ENCODE measurements at regions not wholly inside any gene's neighbourhood (a gene's known extent, or its start where the extent isn't known, plus 50 kb on each side); places are given as distances from the start of the nearest gene placed in this dataset.

DNA sequence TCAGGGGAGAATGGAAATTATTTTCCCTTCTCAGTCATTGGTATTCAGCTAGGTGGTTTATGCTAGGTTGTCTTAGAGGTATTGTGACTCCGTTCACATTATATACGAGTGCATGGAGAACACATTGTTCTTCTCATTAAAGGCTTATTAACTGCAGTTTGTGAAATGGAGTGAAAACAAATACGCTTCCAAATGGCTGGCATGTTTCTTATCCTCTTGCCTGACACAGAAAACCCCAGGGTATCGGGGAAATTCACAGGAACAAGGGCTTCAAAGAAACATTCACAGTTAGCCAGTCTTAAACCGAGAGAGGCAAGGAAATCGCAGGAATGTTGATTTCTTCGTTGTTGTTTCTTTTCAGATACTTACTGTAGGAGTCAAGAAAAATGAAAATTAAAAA lies 1047.9 kb upstream of the RBFOX1 start:
- no peak for TF ChIP-seq FOS (IDR thresholded peaks at IDR 0.05; ENCODE audit: low read depth, low read length)
- TF ChIP-seq, protein P1, sequence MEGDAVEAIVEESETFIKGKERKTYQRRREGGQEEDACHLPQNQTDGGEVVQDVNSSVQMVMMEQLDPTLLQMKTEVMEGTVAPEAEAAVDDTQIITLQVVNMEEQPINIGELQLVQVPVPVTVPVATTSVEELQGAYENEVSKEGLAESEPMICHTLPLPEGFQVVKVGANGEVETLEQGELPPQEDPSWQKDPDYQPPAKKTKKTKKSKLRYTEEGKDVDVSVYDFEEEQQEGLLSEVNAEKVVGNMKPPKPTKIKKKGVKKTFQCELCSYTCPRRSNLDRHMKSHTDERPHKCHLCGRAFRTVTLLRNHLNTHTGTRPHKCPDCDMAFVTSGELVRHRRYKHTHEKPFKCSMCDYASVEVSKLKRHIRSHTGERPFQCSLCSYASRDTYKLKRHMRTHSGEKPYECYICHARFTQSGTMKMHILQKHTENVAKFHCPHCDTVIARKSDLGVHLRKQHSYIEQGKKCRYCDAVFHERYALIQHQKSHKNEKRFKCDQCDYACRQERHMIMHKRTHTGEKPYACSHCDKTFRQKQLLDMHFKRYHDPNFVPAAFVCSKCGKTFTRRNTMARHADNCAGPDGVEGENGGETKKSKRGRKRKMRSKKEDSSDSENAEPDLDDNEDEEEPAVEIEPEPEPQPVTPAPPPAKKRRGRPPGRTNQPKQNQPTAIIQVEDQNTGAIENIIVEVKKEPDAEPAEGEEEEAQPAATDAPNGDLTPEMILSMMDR (conservative IDR thresholded peaks at IDR 0.05; ENCODE audit: low read depth, low read length): no peak
- TF ChIP-seq CHD1 (IDR thresholded peaks at IDR 0.05; ENCODE audit: low read depth, low read length): no peak
- no peak for TF ChIP-seq RAD21 (IDR thresholded peaks at IDR 0.05; ENCODE audit: low read length)
- TF ChIP-seq SMC3 (IDR thresholded peaks at IDR 0.05; ENCODE audit: low read depth, low read length): no peak
- no peak for TF ChIP-seq MXI1 (IDR thresholded peaks at IDR 0.05; ENCODE audit: borderline replicate concordance, low read depth, low read length)
- TF ChIP-seq, protein P2, sequence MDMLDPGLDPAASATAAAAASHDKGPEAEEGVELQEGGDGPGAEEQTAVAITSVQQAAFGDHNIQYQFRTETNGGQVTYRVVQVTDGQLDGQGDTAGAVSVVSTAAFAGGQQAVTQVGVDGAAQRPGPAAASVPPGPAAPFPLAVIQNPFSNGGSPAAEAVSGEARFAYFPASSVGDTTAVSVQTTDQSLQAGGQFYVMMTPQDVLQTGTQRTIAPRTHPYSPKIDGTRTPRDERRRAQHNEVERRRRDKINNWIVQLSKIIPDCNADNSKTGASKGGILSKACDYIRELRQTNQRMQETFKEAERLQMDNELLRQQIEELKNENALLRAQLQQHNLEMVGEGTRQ (IDR thresholded peaks at IDR 0.05; ENCODE audit: low read depth, low read length): no peak
- TF ChIP-seq NFE2L2 (IDR thresholded peaks at IDR 0.05; ENCODE audit: low read depth, low read length): no peak
- TF ChIP-seq RFX5 (IDR thresholded peaks at IDR 0.05; ENCODE audit: low read depth, low read length): no peak
- no peak for TF ChIP-seq MAZ (IDR thresholded peaks at IDR 0.05; ENCODE audit: borderline replicate concordance, low read depth, low read length)
- TF ChIP-seq RCOR1 (IDR thresholded peaks at IDR 0.05; ENCODE audit: insufficient replicate concordance, low read length): no peak
- TF ChIP-seq CEBPB (IDR thresholded peaks at IDR 0.05; ENCODE audit: low read depth, low read length): no peak
- no peak for TF ChIP-seq BHLHE40 (IDR thresholded peaks at IDR 0.05; ENCODE audit: low read depth, low read length)
- TF ChIP-seq POLR2A (IDR thresholded peaks at IDR 0.05; ENCODE audit: low read depth, low read length): no peak
- H3K18ac ChIP-seq (ENCODE audit: low read depth, low read length): no peak overlapping the region
- dilution Hi-C loops (cut with HindIII; ENCODE audit: low sequenced_read_pairs, unreplicated experiment): no loop called here

More for the DNA sequence above, 1047.9 kb upstream of the RBFOX1 start:
- H3K14ac ChIP-seq (replicated peaks; ENCODE audit: low read depth, low read length): no peak overlapping the region
- no TSS peak for BruUV-seq (replicated peaks)
- no peak overlapping the region for H3K56ac ChIP-seq (ENCODE audit: extremely low read depth, insufficient read depth, low read length)
- no peak overlapping the region for H2BK20ac ChIP-seq (ENCODE audit: low read depth, low read length)
- no peak for ATAC-seq (ENCODE audit: low read depth)
- H3K79me1 ChIP-seq (ENCODE audit: low read depth in 1 of 2, low read length in 2 of 2): no peaks in the 10 kb centered on the region
- no peak overlapping the region for H3K27ac ChIP-seq (ENCODE audit: insufficient read depth, low read length)
- intact Hi-C loops (cut with micrococcal nuclease) (no loop called here), in situ Hi-C loops (cut with MboI; ENCODE audit: low sequenced_read_pairs) (no loop called here)
- H3K9me1 ChIP-seq (ENCODE audit: insufficient read depth, low read length): no peaks in the 10 kb centered on the region
- no peak overlapping the region for H3K4me2 ChIP-seq (ENCODE audit: low read depth, low read length)
- H3K27me3 ChIP-seq (ENCODE audit: control insufficient read depth, insufficient read depth, low read length): no peaks in the 10 kb centered on the region
- no peak overlapping the region for H4K8ac ChIP-seq (ENCODE audit: low read depth in 2 of 2, low read length in 2 of 2)
- no peak overlapping the region for H2BK5ac ChIP-seq (ENCODE audit: low read depth, low read length, poor library complexity, severe bottlenecking)
- no peaks in the 10 kb centered on the region for H3K36me3 ChIP-seq (ENCODE audit: control insufficient read depth, insufficient read depth, low read length)
- no peak for DNase-seq
- H2AK5ac ChIP-seq (ENCODE audit: low read depth, low read length): no peak overlapping the region
- H2BK120ac ChIP-seq (ENCODE audit: low read depth, low read length): no peak overlapping the region
- H3K4ac ChIP-seq (ENCODE audit: low read depth, low read length): no peak overlapping the region
- peaks cover 9% of the 10 kb centered on the region; the same call in 1 of the 2 replicates for H3K9me3 ChIP-seq (ENCODE audit: control insufficient read depth, insufficient read depth, low read length)
- no peak overlapping the region for H4K5ac ChIP-seq (ENCODE audit: low read depth, low read length)
- CTCF ChIA-PET: no interaction called here
- no peak overlapping the region for H2BK15ac ChIP-seq (ENCODE audit: low read depth, low read length)
- no peak overlapping the region for H4K91ac ChIP-seq (ENCODE audit: insufficient read depth, low read depth, low read length)
- no peak overlapping the region for H3K9ac ChIP-seq (ENCODE audit: low read depth, low read length)
- no peak overlapping the region for H3K4me3 ChIP-seq (ENCODE audit: insufficient read depth, low read depth, low read length)
- no peak overlapping the region for H2AFZ ChIP-seq (replicated peaks; ENCODE audit: low read length, poor library complexity)
- no peaks in the 10 kb centered on the region for H3K4me1 ChIP-seq (ENCODE audit: control insufficient read depth, insufficient read depth, low read length)
- H3K23ac ChIP-seq (ENCODE audit: low read depth, low read length): no peak overlapping the region
- WGBS, 2 experiments (ENCODE audit: extremely low coverage in 2 of 2, insufficient read length in 1 of 2): 0% methylated on average over 1 of the region's 7 CpGs; no CpG with 5 or more reads in 1 of the 2 experiments
- POLR2A ChIA-PET (ENCODE audit: unreplicated experiment): no interaction called here
- no peaks in the 10 kb centered on the region for H4K20me1 ChIP-seq (ENCODE audit: insufficient read depth, low read length)
- no peak overlapping the region for H2AK9ac ChIP-seq (replicated peaks; ENCODE audit: low read depth, low read length, poor library complexity)
